HL-60 (cell line): ENCODE measurements at regions not wholly inside any gene's neighbourhood (a gene's known extent, or its start where the extent isn't known, plus 50 kb on each side); places are given as distances from the start of the nearest gene placed in this dataset.

Source experiments
- POLR2AphosphoS5 ChIP-seq: IDR thresholded peaks from 2 replicates; pipeline ENCODE4 v1.6.1; 2012; ENCODE audit warnings: low read depth
- REST ChIP-seq: IDR thresholded peaks from 2 replicates; pipeline ENCODE4 v1.6.1; 2012; ENCODE audit warnings: low read depth; ENCODE audit not compliant: insufficient replicate concordance
- TF ChIP-seq, protein P1 (sequence below): IDR thresholded peaks from one replicate; pipeline ENCODE4 v1.5.1; 2011; ENCODE audit warnings: low read length, control low read depth, inconsistent platforms; ENCODE audit not compliant: insufficient read depth

DNA sequence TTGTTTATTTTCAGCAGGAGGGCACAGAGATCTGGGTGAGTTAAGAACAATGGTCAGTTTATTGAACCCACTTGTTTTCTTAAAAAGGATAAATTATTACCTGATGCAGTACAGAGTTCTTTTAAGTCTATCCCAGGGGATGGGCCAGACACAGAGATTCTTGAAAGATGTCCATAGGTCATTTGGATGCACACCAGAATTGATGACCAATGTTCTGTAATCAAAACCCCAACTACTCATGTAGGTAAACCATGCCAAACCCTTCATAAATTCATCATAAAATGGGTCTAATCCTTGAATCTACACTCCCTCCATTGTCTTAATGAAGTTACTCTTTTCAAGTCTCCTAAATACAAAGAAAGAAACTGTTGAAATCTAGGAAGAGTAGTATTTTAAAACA lies 273.0 kb upstream of the COL8A1 start:
- TF ChIP-seq POLR2AphosphoS5 (no peak), REST (no peak)
- TF ChIP-seq, protein P1, sequence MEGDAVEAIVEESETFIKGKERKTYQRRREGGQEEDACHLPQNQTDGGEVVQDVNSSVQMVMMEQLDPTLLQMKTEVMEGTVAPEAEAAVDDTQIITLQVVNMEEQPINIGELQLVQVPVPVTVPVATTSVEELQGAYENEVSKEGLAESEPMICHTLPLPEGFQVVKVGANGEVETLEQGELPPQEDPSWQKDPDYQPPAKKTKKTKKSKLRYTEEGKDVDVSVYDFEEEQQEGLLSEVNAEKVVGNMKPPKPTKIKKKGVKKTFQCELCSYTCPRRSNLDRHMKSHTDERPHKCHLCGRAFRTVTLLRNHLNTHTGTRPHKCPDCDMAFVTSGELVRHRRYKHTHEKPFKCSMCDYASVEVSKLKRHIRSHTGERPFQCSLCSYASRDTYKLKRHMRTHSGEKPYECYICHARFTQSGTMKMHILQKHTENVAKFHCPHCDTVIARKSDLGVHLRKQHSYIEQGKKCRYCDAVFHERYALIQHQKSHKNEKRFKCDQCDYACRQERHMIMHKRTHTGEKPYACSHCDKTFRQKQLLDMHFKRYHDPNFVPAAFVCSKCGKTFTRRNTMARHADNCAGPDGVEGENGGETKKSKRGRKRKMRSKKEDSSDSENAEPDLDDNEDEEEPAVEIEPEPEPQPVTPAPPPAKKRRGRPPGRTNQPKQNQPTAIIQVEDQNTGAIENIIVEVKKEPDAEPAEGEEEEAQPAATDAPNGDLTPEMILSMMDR: no peak
